Fibroblast of the aortic adventitia (primary cell): ENCODE measurements at regions not wholly inside any gene's neighbourhood (a gene's known extent, or its start where the extent isn't known, plus 50 kb on each side); places are given as distances from the start of the nearest gene placed in this dataset.

Experiments used
- DNase-seq: peaks from one replicate; pipeline ENCODE4 v3.0.0-alpha.2; 2010; ENCODE audit warnings: low read depth
- H3K4me3 ChIP-seq: 2 replicates; pipeline ENCODE4 v1.5.1; 2011; ENCODE audit warnings: low read depth, mild to moderate bottlenecking, control low read depth, low read length, moderate library complexity
- CTCF ChIP-seq: IDR thresholded peaks from 2 replicates; pipeline ENCODE4 v1.5.1; 2011; ENCODE audit warnings: mild to moderate bottlenecking, low read length, control low read depth, inconsistent platforms; ENCODE audit not compliant: insufficient read depth

- TF ChIP-seq CTCF: no peak
- DNase-seq: no peak
These were observed 684.5 kb downstream of the TNS3 start for GRCh38 chr7:46897381-46897780.

DNA sequence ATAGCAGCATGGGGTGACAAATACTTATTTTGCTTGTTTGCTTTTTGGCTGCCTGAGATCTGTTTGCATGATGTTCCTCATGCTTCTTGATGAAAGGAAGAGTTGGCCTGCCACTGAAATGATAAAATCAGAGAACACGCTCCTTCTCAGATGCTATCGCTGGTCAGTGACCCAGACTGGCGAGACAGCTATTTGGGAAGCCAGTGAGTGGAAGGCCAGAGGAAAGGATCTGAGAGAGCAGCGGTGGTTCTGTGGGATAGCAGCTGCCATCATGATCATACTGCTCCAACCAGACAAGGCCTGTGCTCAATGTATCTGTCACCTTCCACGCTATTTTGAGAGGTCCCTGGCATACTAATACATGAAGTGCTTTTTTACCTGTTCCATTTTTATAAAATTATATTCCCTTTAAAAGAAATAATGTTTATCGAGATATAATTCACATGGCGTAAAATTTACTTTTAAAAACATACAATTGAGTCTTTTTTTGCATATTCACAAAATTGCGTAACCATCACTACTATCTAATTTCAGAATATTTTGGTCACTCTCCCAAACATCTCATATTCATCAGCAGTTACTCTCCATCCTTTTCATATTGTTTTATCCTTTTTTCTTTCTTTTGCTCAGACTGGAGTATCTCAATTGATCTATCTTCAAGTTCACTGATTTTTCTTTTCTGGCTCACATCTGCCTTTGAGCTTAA lies 695.1 kb downstream of the TNS3 start:
- no peak for TF ChIP-seq CTCF
- no peak overlapping the region for H3K4me3 ChIP-seq
- DNase-seq: no peak

More at GRCh38 chr7:46897381-46897780, 684.5 kb downstream of the TNS3 start:
- H3K4me3 ChIP-seq: no peak overlapping the region

GRCh38 chr7:46885167-46885566 lies 696.7 kb downstream of the TNS3 start:
- no peak for DNase-seq
- H3K4me3 ChIP-seq: no peak overlapping the region
- no peak for TF ChIP-seq CTCF

GRCh38 chr7:46881507-46882127 lies 700.3 kb downstream of the TNS3 start:
- no peak for TF ChIP-seq CTCF
- no peak overlapping the region for H3K4me3 ChIP-seq
- no peak for DNase-seq

GRCh38 chr7:46880508-46881196 lies 701.3 kb downstream of the TNS3 start:
- H3K4me3 ChIP-seq: no peak overlapping the region
- no peak for TF ChIP-seq CTCF
- no peak for DNase-seq

DNA sequence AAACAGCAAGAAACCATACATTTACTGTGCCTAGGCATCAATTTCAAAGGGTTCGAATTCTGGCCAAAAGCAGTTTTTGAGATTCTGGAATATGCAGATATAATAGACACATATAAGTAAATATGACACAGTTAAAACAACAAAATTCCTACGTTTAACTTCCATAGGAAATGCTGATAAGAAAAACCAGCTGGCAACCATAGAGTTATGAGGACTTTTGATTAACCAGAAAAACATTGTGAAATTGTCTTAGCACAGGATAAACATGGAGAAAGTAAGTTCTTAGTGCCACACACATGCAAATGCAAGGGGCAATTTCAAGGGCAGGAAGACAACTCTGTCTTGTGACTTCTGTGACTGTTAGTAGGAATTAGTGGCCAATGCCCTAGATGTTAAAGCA lies 702.1 kb downstream of the TNS3 start:
- peak; percentile 21 for DNase-seq
- no peak for TF ChIP-seq CTCF
- H3K4me3 ChIP-seq: no peak overlapping the region
